ENCODE measurements at regions not wholly inside any gene's neighbourhood (a gene's known extent, or its start where the extent isn't known, plus 50 kb on each side); places are given as distances from the start of the nearest gene placed in this dataset.

GRCh38 chr11:93075782-93076181 lies 106.3 kb downstream of the MTNR1B start:
- POLR2A ChIA-PET, result no interaction called here
- no peak for TF ChIP-seq SP1 (IDR thresholded peaks at IDR 0.05)
- TF ChIP-seq NFRKB (IDR thresholded peaks at IDR 0.05), result no peak
- TF ChIP-seq ARNT (IDR thresholded peaks at IDR 0.05), result no peak
- TF ChIP-seq FOXA1 (IDR thresholded peaks at IDR 0.05), result no peak
- no peak for TF ChIP-seq BHLHE40 (IDR thresholded peaks at IDR 0.05; ENCODE audit: borderline replicate concordance)
- no peak for TF ChIP-seq LEF1 (IDR thresholded peaks at IDR 0.05; ENCODE audit: borderline replicate concordance)
- no peak for TF ChIP-seq ELF4 (IDR thresholded peaks at IDR 0.05)
- TF ChIP-seq, protein P1, sequence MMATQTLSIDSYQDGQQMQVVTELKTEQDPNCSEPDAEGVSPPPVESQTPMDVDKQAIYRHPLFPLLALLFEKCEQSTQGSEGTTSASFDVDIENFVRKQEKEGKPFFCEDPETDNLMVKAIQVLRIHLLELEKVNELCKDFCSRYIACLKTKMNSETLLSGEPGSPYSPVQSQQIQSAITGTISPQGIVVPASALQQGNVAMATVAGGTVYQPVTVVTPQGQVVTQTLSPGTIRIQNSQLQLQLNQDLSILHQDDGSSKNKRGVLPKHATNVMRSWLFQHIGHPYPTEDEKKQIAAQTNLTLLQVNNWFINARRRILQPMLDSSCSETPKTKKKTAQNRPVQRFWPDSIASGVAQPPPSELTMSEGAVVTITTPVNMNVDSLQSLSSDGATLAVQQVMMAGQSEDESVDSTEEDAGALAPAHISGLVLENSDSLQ (IDR thresholded peaks at IDR 0.05), result no peak
- TF ChIP-seq ZNF384 (IDR thresholded peaks at IDR 0.05), result no peak
- TF ChIP-seq TARDBP (IDR thresholded peaks at IDR 0.05), result no peak
- TF ChIP-seq L3MBTL2 (conservative IDR thresholded peaks at IDR 0.05), result no peak
- no peak for TF ChIP-seq FOXK2 (IDR thresholded peaks at IDR 0.05)
- TF ChIP-seq HDGF (IDR thresholded peaks at IDR 0.05; ENCODE audit: borderline replicate concordance), result no peak
- no peak for TF ChIP-seq FOXM1 (IDR thresholded peaks at IDR 0.05; ENCODE audit: borderline replicate concordance)
- TF ChIP-seq SUZ12 (IDR thresholded peaks at IDR 0.05), result no peak
- TF ChIP-seq CTBP1 (IDR thresholded peaks at IDR 0.05; ENCODE audit: borderline replicate concordance), result no peak
- DNase-seq (ENCODE audit: extremely low spot score), result no peak
- CTCF ChIA-PET, result no interaction called here

GRCh38 chr11:93080146-93080759 lies 110.8 kb downstream of the MTNR1B start:
- CTCF ChIA-PET, result no interaction called here
- TF ChIP-seq ZNF384 (IDR thresholded peaks at IDR 0.05), result no peak
- TF ChIP-seq TARDBP (IDR thresholded peaks at IDR 0.05), result no peak
- POLR2A ChIA-PET, result no interaction called here
- no peak for DNase-seq (ENCODE audit: extremely low spot score)

- CTCF ChIA-PET, result no interaction called here
- POLR2A ChIA-PET, result no interaction called here
- TF ChIP-seq FOXK2 (IDR thresholded peaks at IDR 0.05), result no peak
- no peak for TF ChIP-seq FOXM1 (IDR thresholded peaks at IDR 0.05; ENCODE audit: borderline replicate concordance)
- TF ChIP-seq CTBP1 (IDR thresholded peaks at IDR 0.05; ENCODE audit: borderline replicate concordance), result no peak
- no peak for TF ChIP-seq SUZ12 (IDR thresholded peaks at IDR 0.05)
- no peak for DNase-seq (ENCODE audit: extremely low spot score)
These were observed 112.2 kb downstream of the MTNR1B start for GRCh38 chr11:93081694-93082093.

- no peak for DNase-seq (ENCODE audit: extremely low spot score)
- POLR2A ChIA-PET, result no interaction called here
- TF ChIP-seq HDGF (IDR thresholded peaks at IDR 0.05; ENCODE audit: borderline replicate concordance) (no peak), BHLHE40 (IDR thresholded peaks at IDR 0.05; ENCODE audit: borderline replicate concordance) (no peak), ZNF384 (IDR thresholded peaks at IDR 0.05) (no peak), NFRKB (IDR thresholded peaks at IDR 0.05) (no peak), CTBP1 (IDR thresholded peaks at IDR 0.05; ENCODE audit: borderline replicate concordance) (no peak), FOXK2 (IDR thresholded peaks at IDR 0.05) (no peak), FOXM1 (IDR thresholded peaks at IDR 0.05; ENCODE audit: borderline replicate concordance) (no peak), SUZ12 (IDR thresholded peaks at IDR 0.05) (no peak), FOXA1 (IDR thresholded peaks at IDR 0.05) (no peak), LEF1 (IDR thresholded peaks at IDR 0.05; ENCODE audit: borderline replicate concordance) (no peak), L3MBTL2 (conservative IDR thresholded peaks at IDR 0.05) (no peak), SP1 (IDR thresholded peaks at IDR 0.05) (no peak), ELF4 (IDR thresholded peaks at IDR 0.05) (no peak), TARDBP (IDR thresholded peaks at IDR 0.05) (no peak), ARNT (IDR thresholded peaks at IDR 0.05) (no peak)
- TF ChIP-seq, protein P1 (IDR thresholded peaks at IDR 0.05), result no peak
- CTCF ChIA-PET, result no interaction called here
These were observed 113.4 kb downstream of the MTNR1B start for GRCh38 chr11:93082900-93083299.

DNA sequence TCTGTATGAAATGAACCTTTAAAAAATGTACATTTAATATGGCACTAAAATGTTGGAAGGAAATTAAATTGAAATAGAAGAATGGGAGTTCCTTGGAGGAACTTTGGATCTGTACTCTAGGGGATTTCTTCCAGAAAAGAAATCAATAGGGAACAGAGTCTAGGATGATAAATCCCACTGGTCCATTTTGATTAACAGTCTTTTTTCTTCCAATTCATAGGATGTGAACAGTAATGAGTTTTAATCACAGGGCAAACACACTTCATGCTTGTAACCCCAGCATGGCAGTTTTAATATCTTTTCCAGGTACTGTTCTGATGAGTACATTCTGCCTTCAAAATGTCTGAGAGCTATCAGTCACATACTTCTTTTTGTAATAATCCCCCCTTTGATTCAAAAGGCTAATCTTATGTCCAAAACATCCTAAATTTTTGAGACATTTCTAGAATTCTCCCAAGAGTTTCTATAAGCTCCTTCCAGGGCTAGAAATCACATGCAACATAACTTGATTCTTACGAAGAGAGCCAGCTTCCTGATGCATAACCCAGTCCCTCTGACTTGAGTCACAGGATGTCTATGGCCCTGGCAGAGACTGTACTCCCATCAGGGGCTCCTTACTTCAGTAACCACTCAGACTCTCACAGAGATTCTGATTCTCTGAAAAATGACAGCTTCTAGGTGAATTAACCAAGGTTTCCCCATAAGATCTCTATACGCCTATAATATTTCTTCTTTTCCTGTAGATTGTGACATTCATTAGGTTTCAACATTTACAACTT lies 112.9 kb downstream of the SLC36A4 start:
- POLR2A ChIA-PET, result no interaction called here

More for the DNA sequence above, 112.9 kb downstream of the SLC36A4 start:
- CTCF ChIA-PET, result interaction anchor here (0.6 to 1.2 kb wide), 3 partner anchors 140 to 918 kb away, joined by 3 to 5 read pairs (median 5); no protein-coding TSS in a partner anchor
- TF ChIP-seq ARNT (IDR thresholded peaks at IDR 0.05) (no peak), HDGF (IDR thresholded peaks at IDR 0.05; ENCODE audit: borderline replicate concordance) (no peak), CTBP1 (IDR thresholded peaks at IDR 0.05; ENCODE audit: borderline replicate concordance) (no peak), TARDBP (IDR thresholded peaks at IDR 0.05) (no peak), ZNF384 (IDR thresholded peaks at IDR 0.05) (no peak), L3MBTL2 (conservative IDR thresholded peaks at IDR 0.05) (no peak), BHLHE40 (IDR thresholded peaks at IDR 0.05; ENCODE audit: borderline replicate concordance) (no peak), NFRKB (IDR thresholded peaks at IDR 0.05) (no peak), ELF4 (IDR thresholded peaks at IDR 0.05) (no peak), FOXA1 (IDR thresholded peaks at IDR 0.05) (no peak), FOXM1 (IDR thresholded peaks at IDR 0.05; ENCODE audit: borderline replicate concordance) (no peak), SUZ12 (IDR thresholded peaks at IDR 0.05) (no peak), LEF1 (IDR thresholded peaks at IDR 0.05; ENCODE audit: borderline replicate concordance) (no peak), FOXK2 (IDR thresholded peaks at IDR 0.05) (no peak), SP1 (IDR thresholded peaks at IDR 0.05) (no peak)
- TF ChIP-seq, protein P1 (IDR thresholded peaks at IDR 0.05), result no peak
- DNase-seq (ENCODE audit: extremely low spot score), result no peak

Measured in HEK293T (cell line).